T-helper 1 cell treated with Interleukin-12 subunit alpha and Interleukin-12 subunit beta and Interleukin-4 antibody, amounts not matched to agents 30 ng/mL and 1 ng/mL, for 36 hours (primary cell): ENCODE measurements at regions not wholly inside any gene's neighbourhood (a gene's known extent, or its start where the extent isn't known, plus 50 kb on each side); places are given as distances from the start of the nearest gene placed in this dataset.
"Not testable (repeated sequence)": the region's sequence is repeated elsewhere in the genome, so short reads cannot be mapped to it uniquely, and the experiment has no call there.

Experiments
- intact Hi-C: fragments of 100-400 bp; cut with micrococcal nuclease; formaldehyde crosslinking; loops from one replicate; pipeline ENCODE4 v1.15.1; 2024

DNA sequence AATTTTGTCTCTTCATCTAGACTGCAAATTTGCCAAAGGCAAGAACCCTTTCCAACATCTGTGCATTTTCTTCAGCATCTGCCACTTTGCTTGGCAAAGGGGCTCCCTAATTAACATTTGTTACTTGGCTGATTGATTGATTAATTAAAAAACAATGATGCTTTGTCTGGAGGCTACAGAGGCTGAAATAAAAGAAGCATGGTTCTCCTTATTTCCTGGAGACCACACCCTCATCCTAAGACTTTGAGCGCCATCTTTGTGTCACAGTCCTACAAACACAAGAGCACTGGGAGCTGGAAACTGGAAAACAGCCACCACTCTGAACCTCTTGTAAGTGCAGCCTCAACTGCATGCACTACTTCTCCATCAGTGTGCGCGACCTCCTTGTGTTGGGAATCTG is 189.2 kb downstream of the C7orf25 start:
- intact Hi-C loops, result no loop called here

GRCh38 chr7:42722198-42722597 is 189.7 kb downstream of the C7orf25 start:
- intact Hi-C loops, result no loop called here

DNA sequence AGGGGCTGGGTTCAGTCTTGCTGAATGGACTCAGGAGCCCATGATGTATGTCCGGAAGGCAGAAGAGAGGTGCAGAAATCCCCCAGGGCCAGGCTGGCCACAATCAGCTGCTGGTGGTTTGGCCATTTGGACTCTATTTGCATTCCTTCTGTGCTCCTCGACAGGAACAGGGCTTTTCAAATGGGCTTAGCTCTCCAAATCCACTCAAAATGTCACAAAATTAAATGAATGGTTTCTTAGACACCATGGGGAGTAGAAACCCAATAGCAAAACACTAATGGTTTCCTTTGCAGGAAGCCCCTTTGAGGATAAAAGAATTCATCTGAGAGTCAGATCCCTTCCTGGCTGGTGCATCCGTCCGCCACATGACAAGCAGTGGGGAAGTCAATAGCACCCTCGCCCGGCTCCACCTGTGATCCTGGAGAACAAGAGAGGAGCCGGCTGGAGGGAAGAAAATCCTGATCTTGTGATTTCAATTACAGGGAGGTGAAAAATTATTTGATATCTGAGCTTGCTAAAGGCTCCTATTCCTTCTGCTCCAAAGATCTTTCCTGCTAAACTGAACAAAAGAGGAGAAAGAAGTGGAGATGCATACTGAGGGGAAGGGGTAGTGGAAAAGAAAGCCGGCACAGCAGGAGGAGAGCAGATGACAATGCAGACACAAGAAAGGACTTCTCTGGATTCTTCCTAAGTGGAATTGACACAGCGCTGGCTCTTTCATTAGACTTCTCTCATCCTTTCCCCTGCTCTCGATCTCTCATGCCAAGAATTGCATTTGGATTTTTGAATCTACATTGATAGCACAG is 190.7 kb downstream of the C7orf25 start:
- intact Hi-C loops, result no loop called here

DNA sequence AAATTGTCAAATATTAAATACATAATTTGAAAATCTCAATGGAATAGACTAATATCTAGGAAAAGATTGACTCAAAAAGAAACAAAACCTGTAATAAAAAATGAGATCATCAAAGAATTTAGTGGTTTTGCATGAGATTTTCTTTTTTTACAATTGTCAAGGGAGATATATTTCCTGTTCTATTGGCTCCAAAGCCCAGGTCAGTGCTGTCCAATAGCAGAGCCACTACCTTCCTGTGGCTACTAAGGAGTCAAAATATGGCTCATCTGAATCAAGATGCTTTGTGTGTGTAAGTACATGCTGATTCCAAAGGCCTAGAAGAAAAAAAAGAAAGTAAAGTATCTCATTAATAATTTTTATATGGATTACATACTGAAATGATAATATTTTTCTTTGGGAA is 191.9 kb downstream of the C7orf25 start:
- intact Hi-C loops, result no loop called here

DNA sequence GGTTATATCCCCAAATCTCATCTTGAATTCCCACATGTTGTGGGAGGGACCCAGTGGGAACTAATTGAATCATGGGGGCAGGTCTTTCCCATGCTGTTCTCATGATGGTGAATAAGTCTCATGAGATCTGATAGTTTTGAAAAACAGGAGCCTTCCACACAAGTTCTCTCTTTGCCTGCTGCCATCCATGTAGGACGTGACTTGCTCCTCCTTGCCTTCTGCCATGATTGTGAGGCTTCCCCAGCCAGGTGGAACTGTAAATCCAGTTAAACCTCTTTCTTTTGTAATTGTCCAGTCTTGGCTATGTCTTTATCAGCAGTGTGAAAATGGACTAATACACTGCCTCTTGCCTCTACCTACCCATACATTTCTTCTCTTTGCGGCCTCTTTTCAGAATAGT is 193.4 kb downstream of the C7orf25 start:
- intact Hi-C loops, result not testable (repeated sequence)

- intact Hi-C loops, result no loop called here
These were observed 197.5 kb downstream of the C7orf25 start for GRCh38 chr7:42714356-42714755.

DNA sequence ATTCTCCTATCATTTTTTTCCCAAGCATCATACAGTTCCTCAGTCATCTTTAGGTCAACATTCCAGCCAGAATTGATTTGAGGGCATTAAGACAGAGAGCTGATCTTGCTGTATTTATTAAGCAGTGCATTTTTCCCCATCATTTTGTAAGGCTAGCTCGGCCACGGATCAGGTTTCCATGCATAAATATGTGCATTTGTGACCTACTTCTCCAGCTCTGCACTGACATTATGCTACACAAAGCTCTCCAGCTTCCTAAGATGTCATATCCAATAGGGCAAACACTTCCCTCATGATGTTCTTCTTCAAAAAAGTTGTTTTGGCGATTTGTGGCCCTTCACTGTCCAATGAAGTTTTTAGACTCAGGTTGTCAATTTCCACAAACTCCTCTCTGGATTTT is 202.6 kb downstream of the C7orf25 start:
- intact Hi-C loops, result no loop called here

- intact Hi-C loops, result no loop called here
These were observed 207.2 kb downstream of the C7orf25 start for GRCh38 chr7:42704710-42705109.

- intact Hi-C loops, result no loop called here
These were observed 209.2 kb downstream of the C7orf25 start for GRCh38 chr7:42702647-42703046.

DNA sequence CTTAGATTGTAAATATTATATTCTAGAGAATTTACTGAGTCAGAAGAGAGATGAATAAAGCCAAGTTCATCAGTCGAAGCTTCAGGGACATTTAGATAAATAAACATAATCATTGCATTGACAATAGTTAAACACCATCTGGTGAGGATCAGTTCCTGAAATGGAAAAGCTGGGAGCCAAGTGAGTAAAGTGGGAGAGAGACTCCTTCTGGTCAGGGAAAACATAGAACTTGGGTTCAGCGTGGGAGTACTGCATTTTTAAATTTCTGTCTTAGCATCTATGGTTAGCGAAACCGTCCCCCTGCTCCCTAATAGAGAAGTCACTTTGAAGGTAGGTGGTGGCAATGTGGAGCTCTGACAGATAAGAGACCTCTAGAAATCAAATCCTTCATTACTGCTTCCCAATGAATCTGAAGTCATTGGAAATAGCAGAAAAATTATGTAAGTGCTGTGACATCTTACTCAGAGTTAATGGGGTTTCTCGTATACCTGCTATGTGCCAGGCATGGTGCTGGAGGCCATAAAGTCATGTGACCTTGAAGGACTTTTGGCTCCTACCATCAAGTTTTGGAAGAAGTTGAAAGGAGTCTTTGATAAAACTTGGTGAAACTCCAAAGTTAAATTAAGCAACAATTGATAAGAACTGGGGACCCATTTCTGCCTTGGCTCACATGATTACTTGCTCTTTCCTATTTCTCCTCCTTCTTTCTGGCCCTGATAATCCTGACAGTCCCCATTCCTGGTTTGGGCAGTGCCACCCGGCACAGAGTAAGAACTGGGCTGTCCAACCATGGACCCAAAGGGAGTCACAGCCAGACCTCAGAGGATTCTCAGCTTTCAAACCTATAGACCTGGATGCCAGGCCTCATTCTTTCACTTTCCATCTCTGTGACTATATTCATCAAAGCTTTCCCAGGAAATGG is 211.2 kb downstream of the C7orf25 start:
- intact Hi-C loops, result no loop called here

GRCh38 chr7:42699380-42700178 is 212.3 kb downstream of the C7orf25 start:
- intact Hi-C loops, result no loop called here

GRCh38 chr7:42698600-42699374 is 213.1 kb downstream of the C7orf25 start:
- intact Hi-C loops, result no loop called here

DNA sequence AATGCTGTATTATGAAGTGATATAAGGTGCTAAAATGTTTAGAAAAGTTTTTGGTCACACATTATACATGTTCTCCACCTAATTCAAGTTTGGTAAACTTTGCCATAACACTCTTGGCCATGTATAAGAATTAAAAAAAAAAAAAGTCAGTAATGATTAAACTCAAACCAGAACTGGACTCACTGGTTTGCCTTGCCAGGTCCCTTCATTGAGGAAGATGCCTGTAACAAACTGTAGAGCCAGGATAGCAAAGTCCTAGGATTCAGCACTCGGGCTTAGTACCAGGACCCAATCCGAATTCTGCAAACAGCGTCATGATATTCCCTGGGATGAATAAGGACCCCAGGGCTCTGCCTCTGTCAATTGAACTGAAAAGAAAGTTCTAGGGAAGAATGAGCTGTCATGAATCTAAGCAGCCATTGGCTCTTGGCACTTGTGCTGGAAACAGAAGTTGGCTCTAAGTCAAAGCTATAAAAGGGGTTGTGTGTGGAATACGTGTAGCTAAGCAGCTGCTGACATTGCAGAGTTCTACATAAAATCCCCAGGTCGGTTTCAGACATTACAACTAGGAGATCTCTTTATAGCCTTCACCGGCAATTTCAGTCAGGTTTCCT is 216.9 kb downstream of the C7orf25 start:
- intact Hi-C loops, result no loop called here

GRCh38 chr7:42693722-42694121 is 218.1 kb downstream of the C7orf25 start:
- intact Hi-C loops, result no loop called here

GRCh38 chr7:42692621-42693020 is 219.2 kb downstream of the C7orf25 start:
- intact Hi-C loops, result no loop called here

DNA sequence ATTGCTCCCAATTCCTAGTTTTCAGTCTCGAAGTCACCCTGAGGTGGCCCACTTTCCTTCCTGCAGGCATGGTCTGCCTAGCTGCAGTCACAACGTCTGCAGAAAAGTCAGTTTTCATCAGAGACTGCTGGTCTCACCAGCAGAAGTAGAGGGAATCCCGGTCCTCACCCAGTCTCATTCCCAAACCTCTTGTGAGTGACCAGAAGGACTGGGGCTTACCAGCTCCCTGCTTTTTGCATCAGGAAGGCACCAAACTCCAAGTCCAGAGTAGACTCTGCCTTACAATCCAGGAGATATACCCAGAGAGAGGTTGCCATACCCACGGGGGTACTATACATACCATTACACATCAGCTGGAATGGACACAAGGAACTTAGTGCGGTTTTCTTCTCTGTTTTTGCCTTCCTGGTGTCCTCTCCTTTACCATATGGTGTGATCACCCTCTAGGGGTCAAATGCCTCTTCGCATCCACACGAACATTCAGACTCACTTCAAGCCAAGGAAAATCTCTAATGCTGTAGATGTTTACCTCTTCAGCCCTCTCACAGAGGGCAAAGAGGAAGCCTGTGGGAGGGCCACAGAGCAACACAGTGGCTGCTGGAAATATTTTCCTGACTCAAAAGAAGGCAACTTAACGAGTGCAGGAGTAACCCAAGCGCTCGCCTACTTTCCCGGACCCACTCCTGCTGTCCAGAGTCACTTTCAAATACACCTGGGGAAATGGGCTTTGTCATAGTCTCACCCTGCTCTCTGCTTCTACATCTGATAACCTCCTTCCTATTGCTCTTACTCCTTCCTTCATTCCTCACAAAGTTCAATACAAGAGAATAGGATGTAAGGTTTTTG is 220.9 kb downstream of the C7orf25 start:
- intact Hi-C loops, result loop anchor here (2.0 kb wide), 1 partner anchor 748 kb away; no protein-coding TSS in a partner anchor

DNA sequence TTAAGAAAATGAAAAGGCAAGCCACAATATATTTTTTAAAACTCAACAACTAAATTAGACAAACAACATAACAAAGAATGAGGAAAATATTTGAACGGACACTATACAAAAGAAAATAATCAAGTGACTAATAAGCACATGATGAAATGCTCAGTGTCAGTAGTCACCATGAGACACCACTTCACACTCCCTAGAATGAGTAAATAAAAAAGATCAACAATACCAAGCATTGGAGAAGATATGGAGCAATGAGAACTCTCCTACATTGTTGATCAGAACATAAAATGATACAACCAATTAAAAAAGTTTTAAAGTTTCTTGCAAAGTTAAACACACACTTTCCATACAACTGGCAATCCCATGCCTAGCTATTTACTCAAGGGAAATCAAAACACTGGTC is 222.2 kb downstream of the C7orf25 start:
- intact Hi-C loops, result loop anchor here (2.0 kb wide), 1 partner anchor 747 kb away; no protein-coding TSS in a partner anchor

- intact Hi-C loops, result no loop called here
These were observed 223.9 kb downstream of the C7orf25 start for GRCh38 chr7:42688056-42688371.
